Ovary (tissue), 3 donors: ENCODE measurements at regions not wholly inside any gene's neighbourhood (a gene's known extent, or its start where the extent isn't known, plus 50 kb on each side); places are given as distances from the start of the nearest gene placed in this dataset.

Source experiments
- CTCF ChIP-seq, 3 donors: fragments of 450-650 bp in 2 of 3; fragments of 200-600 bp in 1 of 3; IDR thresholded peaks; one replicate each; pipeline versions ENCODE4 v1.5.1 to v1.8.0; 2016 to 2022; ENCODE audit warnings: antibody characterized with exemption in 3 of 3, mild to moderate bottlenecking in 1 of 3
- EP300 ChIP-seq: sonication (generic); formaldehyde crosslinking; IDR thresholded peaks from one replicate; pipeline ENCODE4 v1.6.1; 2017; ENCODE audit warnings: antibody characterized with exemption
- POLR2A ChIP-seq: fragments of 450-650 bp; IDR thresholded peaks from one replicate; pipeline ENCODE4 v1.6.1; 2017; ENCODE audit warnings: antibody characterized with exemption, mild to moderate bottlenecking, moderate library complexity
- donor health status: DM: no; HTN: no; CAD: no.

GRCh38 chr4:35725131-35725530 is 519.2 kb downstream of the ARAP2 start:
- TF ChIP-seq POLR2A (no peak), CTCF (IDR thresholded peaks at IDR 0.05) (no peak), EP300 (no peak)
